Endothelial cell of umbilical vein (primary cell): ENCODE measurements at regions not wholly inside any gene's neighbourhood (a gene's known extent, or its start where the extent isn't known, plus 50 kb on each side); places are given as distances from the start of the nearest gene placed in this dataset.

Experiments
- CTCF ChIP-seq, 2 donors: IDR thresholded peaks; 1 replicate in 1 of 2; 2 replicates in 1 of 2; pipeline ENCODE4 v1.5.1; 2011; ENCODE audit warnings: low read length in 2 of 2, mild to moderate bottlenecking in 2 of 2, moderate library complexity in 2 of 2, control low read depth in 1 of 2, inconsistent platforms in 1 of 2, low read depth in 1 of 2; ENCODE audit not compliant: insufficient read depth in 1 of 2; ENCODE audit errors: extremely low read depth in 1 of 2
- EZH2 ChIP-seq: IDR thresholded peaks from 2 replicates; pipeline ENCODE4 v1.6.1; 2012; ENCODE audit warnings: borderline replicate concordance, low read depth, mild to moderate bottlenecking, moderate library complexity, low read length, inconsistent platforms; ENCODE audit not compliant: severe bottlenecking
- GATA2 ChIP-seq: IDR thresholded peaks from 2 replicates; pipeline ENCODE4 v1.7.0; 2011; ENCODE audit warnings: low read depth, mild to moderate bottlenecking, moderate library complexity, mixed read lengths, low read length; ENCODE audit not compliant: insufficient read length, insufficient read depth
- JUN ChIP-seq: IDR thresholded peaks from 2 replicates; pipeline ENCODE4 v1.6.1; 2011; ENCODE audit warnings: borderline replicate concordance, low read depth; ENCODE audit not compliant: insufficient read length, insufficient read depth
- POLR2A ChIP-seq: IDR thresholded peaks from 2 replicates; pipeline ENCODE4 v1.6.1; 2012; ENCODE audit warnings: low read depth, mild to moderate bottlenecking, control low read depth, low read length
- POLR2AphosphoS5 ChIP-seq: IDR thresholded peaks from 2 replicates; pipeline ENCODE4 v1.6.1; 2012; ENCODE audit warnings: low read depth, mild to moderate bottlenecking, control low read depth, low read length, moderate library complexity; ENCODE audit not compliant: insufficient read depth

GRCh38 chr3:180421721-180422120 lies 180.2 kb upstream of the TTC14 start:
- TF ChIP-seq POLR2AphosphoS5 (no peak), GATA2 (no peak), CTCF (IDR thresholded peaks at IDR 0.05; ENCODE audit: extremely low read depth in 1 of 2, insufficient read depth in 1 of 2, low read depth in 1 of 2, low read length in 2 of 2) (no peak), POLR2A (no peak), EZH2 (no peak), JUN (no peak)
